B cell (primary cell): ENCODE measurements at regions not wholly inside any gene's neighbourhood (a gene's known extent, or its start where the extent isn't known, plus 50 kb on each side); places are given as distances from the start of the nearest gene placed in this dataset.

ENCODE experiments used
- ATAC-seq: fragments of 200-7000 bp; cut with Tn5 transposase; one replicate; pipeline ENCODE4 v1.10.0; 2021; ENCODE audit warnings: low read depth, mild to moderate bottlenecking, moderate number of reproducible peaks, moderate library complexity
- CTCF ChIA-PET: fragments of 350-600 bp; sonication (Branson Sonifier 250); formaldehyde crosslinking; loops from one replicate; lab custom pipeline; 2021; ENCODE audit warnings: antibody characterized with exemption, inconsistent platforms; lab: Charles Lee
- POLR2A ChIA-PET: fragments of 350-600 bp; sonication (Branson Sonifier 250); formaldehyde crosslinking; loops from one replicate; lab custom pipeline; 2021; ENCODE audit warnings: antibody characterized with exemption; lab: Charles Lee
- DNase-seq: peaks from one replicate; pipeline ENCODE4 v3.0.0; 2013
- H2AFZ ChIP-seq: 2 replicates; pipeline ENCODE4 v1.6.1; 2012; ENCODE audit warnings: mild to moderate bottlenecking, low read depth, low read length; ENCODE audit not compliant: insufficient read depth, poor library complexity, severe bottlenecking
- H3K27ac ChIP-seq, 2 donors: 1 replicate in 1 of 2; 2 replicates in 1 of 2; pipeline ENCODE4 v1.5.1; 2012 to 2013; ENCODE audit warnings: low read length in 2 of 2, mild to moderate bottlenecking in 2 of 2, moderate library complexity in 1 of 2
- H3K27me3 ChIP-seq, 4 experiments: fragments of 200-600 bp in 1 of 4; sonication (generic) in 1 of 4; replicated peaks in 1 of 4; 1 replicate in 2 of 4; 2 replicates in 2 of 4; pipeline versions ENCODE4 v1.6.1 to v1.7.0; 2013 to 2016; ENCODE audit warnings: low read length in 3 of 4, mild to moderate bottlenecking in 2 of 4, mixed read lengths in 1 of 4, moderate library complexity in 1 of 4; ENCODE audit not compliant: insufficient read depth in 4 of 4, control insufficient read depth in 3 of 4; ENCODE audit errors: control extremely low read depth in 1 of 4
- H3K36me3 ChIP-seq, 2 experiments: replicated peaks in 1 of 2; 1 replicate in 1 of 2; 2 replicates in 1 of 2; pipeline versions ENCODE4 v1.6.1 to v1.7.1; 2013; ENCODE audit warnings: low read length in 1 of 2; ENCODE audit not compliant: insufficient read depth in 2 of 2, control insufficient read depth in 1 of 2; ENCODE audit errors: control extremely low read depth in 1 of 2, extremely low read depth in 1 of 2
- H3K4me1 ChIP-seq, 2 donors: fragments of 200-600 bp in 1 of 2; sonication (generic) in 1 of 2; 1 replicate in 1 of 2; 2 replicates in 1 of 2; pipeline versions ENCODE4 v1.5.1 to v1.6.1; 2013 to 2017; ENCODE audit warnings: low read length in 2 of 2; ENCODE audit not compliant: control insufficient read depth in 2 of 2, insufficient read depth in 2 of 2
- H3K4me2 ChIP-seq: replicated peaks from 2 replicates; pipeline ENCODE3; 2012; ENCODE audit warnings: mild to moderate bottlenecking, low read depth, low read length; ENCODE audit not compliant: poor library complexity, severe bottlenecking
- H3K4me3 ChIP-seq, 5 experiments: fragments of 200-600 bp in 1 of 5; sonication (generic) in 1 of 5; 1 replicate in 3 of 5; 2 replicates in 2 of 5; pipeline versions ENCODE4 v1.5.1 to v1.7.0; 2011 to 2016; ENCODE audit warnings: low read length in 4 of 5, mild to moderate bottlenecking in 4 of 5, low read depth in 2 of 5, control low read depth in 1 of 5, moderate library complexity in 1 of 5; ENCODE audit not compliant: insufficient read depth in 1 of 5; ENCODE audit errors: control extremely low read depth in 1 of 5, extremely low read depth in 1 of 5
- H3K79me2 ChIP-seq: fragments of 200-600 bp; sonication (generic); one replicate; pipeline ENCODE4 v1.6.0; 2016; ENCODE audit warnings: low read length; ENCODE audit not compliant: control insufficient read depth, insufficient read depth
- H3K9ac ChIP-seq: fragments of 200-600 bp; sonication (generic); 2 replicates; pipeline ENCODE4 v1.6.1; 2017; ENCODE audit warnings: mild to moderate bottlenecking, low read length, moderate library complexity
- H3K9me3 ChIP-seq, 3 donors: one replicate each; pipeline versions ENCODE4 v1.6.1 to v1.7.1; 2013; ENCODE audit warnings: low read length in 2 of 3; ENCODE audit not compliant: control insufficient read depth in 2 of 3, insufficient read depth in 1 of 3; ENCODE audit errors: control extremely low read depth in 1 of 3
- H4K20me1 ChIP-seq: 2 replicates; pipeline ENCODE4 v1.6.0; 2012; ENCODE audit warnings: mild to moderate bottlenecking, low read length; ENCODE audit not compliant: insufficient read depth, control insufficient read depth, poor library complexity, severe bottlenecking
- H3K27ac Mint-ChIP-seq: one replicate; pipeline ENCODE4 v1.8.0; 2021; ENCODE audit warnings: mixed read lengths
- H3K27me3 Mint-ChIP-seq: one replicate; pipeline ENCODE4 v1.8.0; 2021; ENCODE audit warnings: mixed read lengths
- H3K4me1 Mint-ChIP-seq: one replicate; pipeline ENCODE4 v1.8.0; 2021; ENCODE audit warnings: mixed read lengths
- H3K4me3 Mint-ChIP-seq: one replicate; pipeline ENCODE4 v1.8.0; 2021; ENCODE audit warnings: mixed read lengths
- H3K9me3 Mint-ChIP-seq: one replicate; pipeline ENCODE4 v1.8.0; 2022; ENCODE audit warnings: mixed read lengths; ENCODE audit not compliant: insufficient read depth
- EZH2 ChIP-seq: IDR thresholded peaks from 2 replicates; pipeline ENCODE4 v1.6.1; 2012; ENCODE audit warnings: borderline replicate concordance, low read depth, mild to moderate bottlenecking, moderate library complexity, low read length; ENCODE audit not compliant: insufficient read depth, poor library complexity, severe bottlenecking
- WGBS: methylation state at CpG from one replicate; pipeline ENCODE4 v1.1.5; 2013; ENCODE audit warnings: missing lambda C conversion rate; ENCODE audit not compliant: insufficient coverage; 5-methylcytosine and 5-hydroxymethylcytosine counted together
- intact Hi-C: fragments of 100-400 bp; cut with micrococcal nuclease; formaldehyde crosslinking; loops from one replicate; pipeline ENCODE4 v1.10.0; 2022
- TF ChIP-seq, protein P1 (sequence below): fragments of 200-600 bp; IDR thresholded peaks from one replicate; pipeline ENCODE4 v1.8.0; 2022; ENCODE audit warnings: antibody characterized with exemption, mild to moderate bottlenecking

DNA sequence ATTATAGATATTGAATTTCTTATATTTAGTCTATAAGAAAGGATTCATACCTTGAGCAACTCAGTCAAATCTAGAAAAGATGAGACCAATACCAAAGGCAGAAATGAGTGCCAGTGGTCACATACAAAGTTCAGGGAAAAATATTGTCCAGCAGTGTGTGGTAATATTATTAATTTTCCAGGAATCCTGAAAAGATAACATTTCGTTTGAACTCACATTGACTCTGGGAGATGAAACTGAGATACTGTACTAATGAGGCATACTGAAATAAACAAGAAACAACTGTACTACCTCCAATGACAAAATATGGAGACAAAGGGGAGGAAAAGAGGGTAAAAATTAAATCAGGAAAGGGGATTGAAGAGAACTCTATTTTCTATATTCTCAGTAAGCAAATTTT, 212.4 kb downstream of the TRAM1L1 start:
- ATAC-seq (no peak), DNase-seq (no peak)
- Mint-ChIP-seq H3K4me1 (no peaks in the 10 kb centered on the region), H3K4me3 (no peak overlapping the region), H3K27ac (no peak overlapping the region), H3K27me3 (no peaks in the 10 kb centered on the region), H3K9me3 (no peaks in the 10 kb centered on the region)
- no peaks in the 10 kb centered on the region for H3K4me1 ChIP-seq
- no peaks in the 10 kb centered on the region for H3K9me3 ChIP-seq
- H3K79me2 ChIP-seq = no peaks in the 10 kb centered on the region
- no peaks in the 10 kb centered on the region for H3K27me3 ChIP-seq
- no peaks in the 10 kb centered on the region for H3K36me3 ChIP-seq
- CTCF ChIA-PET = no interaction called here
- POLR2A ChIA-PET = no interaction called here
- intact Hi-C loops = no loop called here
- no peak overlapping the region for H3K27ac ChIP-seq
- no peak overlapping the region for H2AFZ ChIP-seq
- TF ChIP-seq EZH2 = no peak
- TF ChIP-seq, protein P1, sequence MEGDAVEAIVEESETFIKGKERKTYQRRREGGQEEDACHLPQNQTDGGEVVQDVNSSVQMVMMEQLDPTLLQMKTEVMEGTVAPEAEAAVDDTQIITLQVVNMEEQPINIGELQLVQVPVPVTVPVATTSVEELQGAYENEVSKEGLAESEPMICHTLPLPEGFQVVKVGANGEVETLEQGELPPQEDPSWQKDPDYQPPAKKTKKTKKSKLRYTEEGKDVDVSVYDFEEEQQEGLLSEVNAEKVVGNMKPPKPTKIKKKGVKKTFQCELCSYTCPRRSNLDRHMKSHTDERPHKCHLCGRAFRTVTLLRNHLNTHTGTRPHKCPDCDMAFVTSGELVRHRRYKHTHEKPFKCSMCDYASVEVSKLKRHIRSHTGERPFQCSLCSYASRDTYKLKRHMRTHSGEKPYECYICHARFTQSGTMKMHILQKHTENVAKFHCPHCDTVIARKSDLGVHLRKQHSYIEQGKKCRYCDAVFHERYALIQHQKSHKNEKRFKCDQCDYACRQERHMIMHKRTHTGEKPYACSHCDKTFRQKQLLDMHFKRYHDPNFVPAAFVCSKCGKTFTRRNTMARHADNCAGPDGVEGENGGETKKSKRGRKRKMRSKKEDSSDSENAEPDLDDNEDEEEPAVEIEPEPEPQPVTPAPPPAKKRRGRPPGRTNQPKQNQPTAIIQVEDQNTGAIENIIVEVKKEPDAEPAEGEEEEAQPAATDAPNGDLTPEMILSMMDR = no peak
- no peak overlapping the region for H3K4me2 ChIP-seq
- H4K20me1 ChIP-seq = no peaks in the 10 kb centered on the region
- no peak overlapping the region for H3K4me3 ChIP-seq
- H3K9ac ChIP-seq = no peak overlapping the region
- no CpG with 5 or more reads among the region's 1 CpG for WGBS

DNA sequence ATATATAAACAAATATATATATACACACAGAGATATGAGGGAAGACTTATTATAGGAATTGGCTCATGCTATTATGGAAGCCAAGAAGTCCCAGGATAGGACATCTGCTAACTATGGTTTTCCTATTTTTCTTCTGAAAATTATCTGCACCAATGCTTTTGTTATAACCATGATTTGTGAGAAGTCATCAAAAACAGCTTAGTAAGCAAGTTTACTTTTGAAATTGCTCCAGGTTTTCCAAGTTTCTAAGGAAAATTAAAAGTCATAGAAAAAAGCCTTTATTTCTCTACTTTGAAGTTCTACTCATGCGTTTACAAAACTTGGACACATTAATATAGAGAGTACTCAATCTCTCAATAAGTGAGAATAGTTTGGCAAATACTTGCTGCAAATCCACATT, 213.1 kb downstream of the TRAM1L1 start:
- POLR2A ChIA-PET = no interaction called here
- H3K4me3 Mint-ChIP-seq = no peak overlapping the region
- no CpG with 5 or more reads among the region's 1 CpG for WGBS

More for the DNA sequence above, 213.1 kb downstream of the TRAM1L1 start:
- no peak overlapping the region for H3K4me2 ChIP-seq
- no peaks in the 10 kb centered on the region for H3K79me2 ChIP-seq
- no peaks in the 10 kb centered on the region for H3K4me1 ChIP-seq
- Mint-ChIP-seq H3K9me3 (no peaks in the 10 kb centered on the region), H3K4me1 (no peaks in the 10 kb centered on the region), H3K27ac (no peak overlapping the region), H3K27me3 (no peaks in the 10 kb centered on the region)
- no peak overlapping the region for H3K4me3 ChIP-seq
- CTCF ChIA-PET = no interaction called here
- no peak for ATAC-seq
- H4K20me1 ChIP-seq = no peaks in the 10 kb centered on the region
- TF ChIP-seq, protein P1 = no peak
- TF ChIP-seq EZH2 = no peak
- no peak overlapping the region for H2AFZ ChIP-seq
- DNase-seq = no peak
- no peaks in the 10 kb centered on the region for H3K36me3 ChIP-seq
- H3K9ac ChIP-seq = no peak overlapping the region
- intact Hi-C loops = no loop called here
- H3K9me3 ChIP-seq = no peaks in the 10 kb centered on the region
- no peaks in the 10 kb centered on the region for H3K27me3 ChIP-seq
- no peak overlapping the region for H3K27ac ChIP-seq
